Nephron progenitor cell (in vitro differentiated cells): ENCODE measurements at regions not wholly inside any gene's neighbourhood (a gene's known extent, or its start where the extent isn't known, plus 50 kb on each side); places are given as distances from the start of the nearest gene placed in this dataset.

Source experiments
- DNase-seq: peaks from one replicate; pipeline ENCODE4 v3.0.0; 2021
- H3K27ac Mint-ChIP-seq: 2 replicates; pipeline ENCODE4 v1.8.0; 2021; ENCODE audit warnings: mild to moderate bottlenecking, moderate library complexity, mixed read lengths
- H3K27me3 Mint-ChIP-seq: 2 replicates; pipeline ENCODE4 v1.8.0; 2021; ENCODE audit warnings: mild to moderate bottlenecking, low read depth, mixed read lengths; ENCODE audit not compliant: poor library complexity
- H3K36me3 Mint-ChIP-seq: 2 replicates; pipeline ENCODE4 v1.8.0; 2021; ENCODE audit warnings: low read depth, mixed read lengths
- H3K4me1 Mint-ChIP-seq: 2 replicates; pipeline ENCODE4 v1.8.0; 2021; ENCODE audit warnings: mixed read lengths
- H3K4me3 Mint-ChIP-seq: 2 replicates; pipeline ENCODE4 v1.8.0; 2021; ENCODE audit warnings: mild to moderate bottlenecking, moderate library complexity, mixed read lengths
- H3K9me3 Mint-ChIP-seq: 2 replicates; pipeline ENCODE4 v1.8.0; 2021; ENCODE audit warnings: mild to moderate bottlenecking, moderate library complexity, mixed read lengths
- CTCF ChIP-seq: fragments of 200-600 bp; sonication (generic); IDR thresholded peaks from 2 replicates; pipeline ENCODE4 v1.5.0; 2021; ENCODE audit warnings: antibody characterized with exemption

GRCh38 chr7:50190776-50191175 is 97.7 kb upstream of the ZPBP start:
- Mint-ChIP-seq H3K4me3 (no peak overlapping the region), H3K27ac (no peak overlapping the region), H3K9me3 (peaks cover 10% of the 10 kb centered on the region), H3K4me1 (no peaks in the 10 kb centered on the region), H3K36me3 (no peaks in the 10 kb centered on the region), H3K27me3 (peaks cover 12% of the 10 kb centered on the region)
- DNase-seq, result no peak
- TF ChIP-seq CTCF, result no peak

DNA sequence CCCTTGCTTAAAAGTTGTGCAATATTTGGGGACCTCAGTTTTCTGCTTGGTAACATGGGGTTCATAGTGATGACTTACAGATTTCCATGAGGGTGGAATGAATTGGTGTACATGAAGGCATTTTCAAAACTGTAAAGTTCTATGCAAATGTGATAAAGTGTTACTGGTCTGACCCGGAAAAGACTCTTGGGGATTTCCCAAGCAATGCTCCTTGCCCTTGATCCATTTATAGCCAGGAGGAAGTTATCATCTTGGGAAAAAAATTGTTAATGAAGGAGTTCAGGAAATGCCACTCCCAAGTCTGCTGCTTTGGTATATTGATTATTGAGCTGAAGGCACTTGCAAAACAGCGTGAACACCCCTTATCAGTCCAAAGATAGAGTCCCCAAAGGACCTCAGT is 96.3 kb upstream of the ZPBP start:
- H3K27me3 Mint-ChIP-seq, result peaks cover 12% of the 10 kb centered on the region
- H3K4me1 Mint-ChIP-seq, result no peaks in the 10 kb centered on the region
- peaks cover 10% of the 10 kb centered on the region for H3K9me3 Mint-ChIP-seq
- no peak overlapping the region for H3K4me3 Mint-ChIP-seq
- no peak for TF ChIP-seq CTCF
- H3K36me3 Mint-ChIP-seq, result no peaks in the 10 kb centered on the region
- no peak overlapping the region for H3K27ac Mint-ChIP-seq
- DNase-seq, result no peak

DNA sequence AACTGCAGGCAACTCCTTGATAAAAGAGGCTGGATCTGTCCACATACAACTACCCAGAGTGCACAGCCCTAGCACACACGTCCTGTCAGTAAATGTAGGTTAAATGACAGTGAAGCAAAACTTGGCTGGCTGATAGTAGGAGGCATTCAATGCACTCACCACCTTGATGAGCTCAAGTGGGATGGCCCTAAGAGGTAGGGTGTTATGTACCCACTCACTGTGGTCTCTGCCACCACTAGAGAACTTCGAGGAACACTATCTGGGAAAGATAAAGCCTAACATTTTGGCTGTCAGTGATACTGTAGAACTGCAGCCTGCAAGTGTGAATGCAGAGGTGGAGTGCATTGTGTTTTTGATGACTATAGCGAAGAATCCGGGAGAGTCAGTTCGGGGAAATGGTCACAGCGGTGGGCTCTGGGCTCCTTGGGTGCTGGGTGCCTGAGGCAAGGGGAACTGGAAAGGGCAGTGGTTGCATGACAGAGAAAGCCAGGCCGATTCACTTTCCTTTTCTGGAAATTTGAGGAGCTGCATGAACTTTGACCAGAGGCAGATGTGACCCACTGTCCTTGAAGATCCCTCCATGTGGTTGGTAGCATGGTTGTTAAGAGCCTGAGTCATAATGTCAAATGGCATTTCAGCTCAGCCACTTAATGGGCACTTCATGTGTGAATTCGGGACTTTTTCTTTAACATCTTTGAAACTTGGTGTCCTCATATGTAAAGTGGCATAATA is 93.1 kb upstream of the ZPBP start:
- no peak overlapping the region for H3K27ac Mint-ChIP-seq
- TF ChIP-seq CTCF, result no peak
- peaks cover 10% of the 10 kb centered on the region for H3K27me3 Mint-ChIP-seq
- peaks cover 10% of the 10 kb centered on the region for H3K9me3 Mint-ChIP-seq
- no peak overlapping the region for H3K4me3 Mint-ChIP-seq
- DNase-seq, result no peak
- H3K36me3 Mint-ChIP-seq, result no peaks in the 10 kb centered on the region
- peaks cover 6% of the 10 kb centered on the region for H3K4me1 Mint-ChIP-seq

- no peak for TF ChIP-seq CTCF
- no peak for DNase-seq
These were observed 92.2 kb upstream of the ZPBP start for GRCh38 chr7:50185208-50185607.

DNA sequence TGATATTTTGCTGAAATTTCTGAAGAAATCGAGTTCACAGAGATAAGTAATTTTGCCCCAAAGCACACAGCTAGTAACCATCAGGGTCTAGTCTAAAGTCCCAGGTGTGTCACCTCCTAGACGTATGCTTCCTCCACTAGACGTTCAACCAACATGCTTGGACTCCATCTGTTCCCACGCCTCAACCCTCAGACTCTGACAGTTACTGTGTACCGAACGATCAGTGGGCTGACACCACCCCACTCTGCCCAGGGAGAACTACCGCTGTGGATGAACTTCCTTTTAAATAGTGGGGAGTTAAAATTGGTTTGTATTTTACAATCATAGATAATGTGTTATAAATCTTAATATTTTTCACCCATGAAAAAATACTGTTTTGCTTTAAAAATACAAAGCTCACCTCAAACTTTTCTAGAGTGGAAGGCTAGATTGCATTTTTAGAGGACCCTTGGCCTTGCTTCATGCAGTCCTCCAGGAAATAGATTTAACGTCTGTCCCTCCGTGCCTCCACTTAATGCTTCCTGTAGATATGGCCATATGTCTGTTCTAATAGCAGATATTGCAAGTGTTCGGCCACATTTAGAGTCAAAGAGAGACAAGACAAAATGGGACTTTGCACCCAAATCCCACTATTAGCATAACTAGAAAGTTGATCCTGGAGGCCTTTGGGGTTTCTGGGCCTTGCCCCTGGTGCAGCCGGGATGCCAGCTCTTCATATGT is 91.4 kb upstream of the ZPBP start:
- Mint-ChIP-seq H3K36me3 (no peaks in the 10 kb centered on the region), H3K9me3 (peaks cover 3% of the 10 kb centered on the region), H3K4me3 (no peak overlapping the region), H3K27ac (no peak overlapping the region), H3K4me1 (peaks cover 6% of the 10 kb centered on the region), H3K27me3 (peaks cover 6% of the 10 kb centered on the region)
- TF ChIP-seq CTCF, result no peak
- no peak for DNase-seq

More at GRCh38 chr7:50185208-50185607, 92.2 kb upstream of the ZPBP start:
- peaks cover 7% of the 10 kb centered on the region for H3K9me3 Mint-ChIP-seq
- H3K36me3 Mint-ChIP-seq, result no peaks in the 10 kb centered on the region
- H3K4me1 Mint-ChIP-seq, result peaks cover 6% of the 10 kb centered on the region
- no peak overlapping the region for H3K27ac Mint-ChIP-seq
- peaks cover 6% of the 10 kb centered on the region for H3K27me3 Mint-ChIP-seq
- H3K4me3 Mint-ChIP-seq, result no peak overlapping the region
